ENCODE measurements at regions not wholly inside any gene's neighbourhood (a gene's known extent, or its start where the extent isn't known, plus 50 kb on each side); places are given as distances from the start of the nearest gene placed in this dataset.

GRCh38 chr5:44183753-44184152 lies 205.5 kb downstream of the FGF10 start:
- Histone ChIP-seq H3K27me3 (ENCODE audit: control insufficient read depth, insufficient read depth, low read length) (no peaks in the 10 kb centered on the region), H3K27ac (ENCODE audit: low read depth, low read length) (no peak overlapping the region), H3K9me3 (ENCODE audit: control insufficient read depth, insufficient read depth, low read length) (no peaks in the 10 kb centered on the region), H3K4me3 (ENCODE audit: low read depth, low read length) (no peak overlapping the region)
- CTCF ChIA-PET, result no interaction called here
- POLR2A ChIA-PET, result no interaction called here
- TF ChIP-seq CTCF (IDR thresholded peaks at IDR 0.05; ENCODE audit: low read depth, low read length), result no peak
- DNase-seq (ENCODE audit: low read depth, low spot score), result no peak

GRCh38 chr5:44183312-44183711 lies 205.9 kb downstream of the FGF10 start:
- Histone ChIP-seq H3K4me3 (ENCODE audit: low read depth, low read length) (no peak overlapping the region), H3K27ac (ENCODE audit: low read depth, low read length) (no peak overlapping the region), H3K27me3 (ENCODE audit: control insufficient read depth, insufficient read depth, low read length) (no peaks in the 10 kb centered on the region), H3K9me3 (ENCODE audit: control insufficient read depth, insufficient read depth, low read length) (no peaks in the 10 kb centered on the region)
- DNase-seq (ENCODE audit: low read depth, low spot score), result no peak
- TF ChIP-seq CTCF (IDR thresholded peaks at IDR 0.05; ENCODE audit: low read depth, low read length), result no peak
- ChIA-PET POLR2A (no interaction called here), CTCF (no interaction called here)

GRCh38 chr5:44178414-44178813 lies 210.8 kb downstream of the FGF10 start:
- no peak for DNase-seq (ENCODE audit: low read depth, low spot score)
- POLR2A ChIA-PET, result no interaction called here
- Histone ChIP-seq H3K27me3 (ENCODE audit: control insufficient read depth, insufficient read depth, low read length) (no peaks in the 10 kb centered on the region), H3K4me3 (ENCODE audit: low read depth, low read length) (no peak overlapping the region), H3K27ac (ENCODE audit: low read depth, low read length) (no peak overlapping the region), H3K9me3 (ENCODE audit: control insufficient read depth, insufficient read depth, low read length) (no peaks in the 10 kb centered on the region)
- no peak for TF ChIP-seq CTCF (IDR thresholded peaks at IDR 0.05; ENCODE audit: low read depth, low read length)
- CTCF ChIA-PET, result no interaction called here

- POLR2A ChIA-PET, result no interaction called here
Measured at GRCh38 chr5:44167540-44167939, 221.7 kb downstream of the FGF10 start.

GRCh38 chr5:44160369-44160768 lies 228.9 kb downstream of the FGF10 start:
- peaks cover 3% of the 10 kb centered on the region; the same call in 1 of the 2 replicates for H3K9me3 ChIP-seq (ENCODE audit: control insufficient read depth, insufficient read depth, low read length)
- POLR2A ChIA-PET, result no interaction called here
- TF ChIP-seq CTCF (IDR thresholded peaks at IDR 0.05; ENCODE audit: low read depth, low read length), result no peak
- no peak overlapping the region for H3K4me3 ChIP-seq (ENCODE audit: low read depth, low read length)
- CTCF ChIA-PET, result no interaction called here
- no peak overlapping the region for H3K27ac ChIP-seq (ENCODE audit: low read depth, low read length)
- no peaks in the 10 kb centered on the region for H3K27me3 ChIP-seq (ENCODE audit: control insufficient read depth, insufficient read depth, low read length)
- DNase-seq (ENCODE audit: low read depth, low spot score), result no peak

More at GRCh38 chr5:44167540-44167939, 221.7 kb downstream of the FGF10 start:
- Histone ChIP-seq H3K27me3 (ENCODE audit: control insufficient read depth, insufficient read depth, low read length) (no peaks in the 10 kb centered on the region), H3K27ac (ENCODE audit: low read depth, low read length) (no peak overlapping the region), H3K4me3 (ENCODE audit: low read depth, low read length) (no peak overlapping the region), H3K9me3 (ENCODE audit: control insufficient read depth, insufficient read depth, low read length) (peaks cover 19% of the 10 kb centered on the region; the same call in 1 of the 2 replicates)
- no peak for DNase-seq (ENCODE audit: low read depth, low spot score)
- no peak for TF ChIP-seq CTCF (IDR thresholded peaks at IDR 0.05; ENCODE audit: low read depth, low read length)
- CTCF ChIA-PET, result no interaction called here
